HK-2 (cell line): ENCODE measurements at regions not wholly inside any gene's neighbourhood (a gene's known extent, or its start where the extent isn't known, plus 50 kb on each side); places are given as distances from the start of the nearest gene placed in this dataset.
"Not testable (repeated sequence)": the region's sequence is repeated elsewhere in the genome, so short reads cannot be mapped to it uniquely, and the experiment has no call there.

Experiments
- DNase-seq: peaks from one replicate; pipeline ENCODE4 v3.0.0-alpha.2; 2018; ENCODE audit not compliant: unreplicated experiment

GRCh38 chr13:66152596-66152995 lies 1077.5 kb downstream of the PCDH9 start:
- no peak for DNase-seq

- not testable (repeated sequence) for DNase-seq
These were observed 1085.8 kb downstream of the PCDH9 start for GRCh38 chr13:66144357-66144756.

- DNase-seq = no peak
These were observed 1090.4 kb downstream of the PCDH9 start for GRCh38 chr13:66139701-66140100.

- no peak for DNase-seq
These were observed 1090.9 kb downstream of the PCDH9 start for GRCh38 chr13:66139250-66139649.

- no peak for DNase-seq
These were observed 1091.8 kb downstream of the PCDH9 start for GRCh38 chr13:66138172-66138811.

GRCh38 chr13:66137384-66137783 lies 1092.8 kb downstream of the PCDH9 start:
- no peak for DNase-seq

- no peak for DNase-seq
These were observed 1101.4 kb downstream of the PCDH9 start for GRCh38 chr13:66128692-66129269.

GRCh38 chr13:66128201-66128600 lies 1101.9 kb downstream of the PCDH9 start:
- no peak for DNase-seq

GRCh38 chr13:66117563-66117962 lies 1112.6 kb downstream of the PCDH9 start:
- no peak for DNase-seq

- no peak for DNase-seq
These were observed 1116.1 kb downstream of the PCDH9 start for GRCh38 chr13:66113882-66114526.

GRCh38 chr13:66111628-66112027 lies 1118.5 kb downstream of the PCDH9 start:
- DNase-seq = no peak

- no peak for DNase-seq
These were observed 1123.9 kb downstream of the PCDH9 start for GRCh38 chr13:66106246-66106645.

- no peak for DNase-seq
These were observed 1127.3 kb downstream of the PCDH9 start for GRCh38 chr13:66102864-66103263.

GRCh38 chr13:66099825-66100224 lies 1130.3 kb downstream of the PCDH9 start:
- no peak for DNase-seq

GRCh38 chr13:66098931-66099628 lies 1131.1 kb downstream of the PCDH9 start:
- no peak for DNase-seq

- DNase-seq = no peak
These were observed 1140.4 kb downstream of the PCDH9 start for GRCh38 chr13:66089711-66090110.

- no peak for DNase-seq
These were observed 1142.8 kb downstream of the PCDH9 start for GRCh38 chr13:66087269-66087710.

GRCh38 chr13:66077132-66077689 lies 1152.9 kb downstream of the PCDH9 start:
- DNase-seq = no peak

GRCh38 chr13:66076417-66076816 lies 1153.7 kb downstream of the PCDH9 start:
- no peak for DNase-seq

- no peak for DNase-seq
These were observed 1156.0 kb downstream of the PCDH9 start for GRCh38 chr13:66074018-66074615.

GRCh38 chr13:66072097-66072496 lies 1158.0 kb downstream of the PCDH9 start:
- DNase-seq = not testable (repeated sequence)

- DNase-seq = no peak
These were observed 1158.5 kb downstream of the PCDH9 start for GRCh38 chr13:66071608-66072007.
